GM12878 (cell line): ENCODE measurements at regions not wholly inside any gene's neighbourhood (a gene's known extent, or its start where the extent isn't known, plus 50 kb on each side); places are given as distances from the start of the nearest gene placed in this dataset.

ENCODE experiments used
- ATAC-seq: fragments of 200-7000 bp; cut with Tn5 transposase; 3 replicates; pipeline ENCODE4 v1.9.1; 2020; ENCODE audit warnings: mild to moderate bottlenecking, moderate library complexity
- BruUV-seq: library from RNA; stranded (reverse); fragments of 400-500 nt; replicated peaks from 2 replicates; lab custom pipeline; 2021; lab: Mats Ljungman, UMichigan
- CTCF ChIA-PET: fragments of 300-600 bp; sonication (Branson Sonifier 250); formaldehyde crosslinking; extraction: SDS; loops from one replicate; lab custom pipeline; 2021; ENCODE audit warnings: inconsistent platforms; lab: Yijun Ruan, JAX
- POLR2A ChIA-PET: fragments of 350-600 bp; formaldehyde crosslinking; extraction: SDS; loops from one replicate; lab custom pipeline; 2021; ENCODE audit warnings: inconsistent platforms; lab: Charles Lee
- RAD21 ChIA-PET: fragments of 300-600 bp; sonication (Branson Sonifier 250); formaldehyde crosslinking; loops from one replicate; lab custom pipeline; 2023; ENCODE audit warnings: antibody characterized with exemption; ENCODE audit not compliant: unreplicated experiment; lab: Charles Lee
- SMC1A ChIA-PET: fragments of 300-600 bp; sonication (Branson Sonifier 250); formaldehyde crosslinking; loops from one replicate; lab custom pipeline; 2023; ENCODE audit not compliant: unreplicated experiment, uncharacterized antibody; lab: Charles Lee
- DNase-seq: peaks from one replicate; pipeline ENCODE4 v3.0.0-alpha.2; 2011; ENCODE audit warnings: low read depth, low spot score
- FAIRE-seq: peaks from 3 replicates; lab custom pipeline; 2011; peaks lifted over from hg19 to GRCh38; lab: Jason Lieb, UNC
- H2AFZ ChIP-seq: 2 replicates; pipeline ENCODE4 v1.6.0; 2011; ENCODE audit warnings: low read depth, low read length, control low read depth; ENCODE audit not compliant: control insufficient read depth
- H3K27ac ChIP-seq: 2 replicates; pipeline ENCODE4 v1.5.1; 2011; ENCODE audit warnings: control low read depth; ENCODE audit not compliant: control insufficient read depth, insufficient read depth
- H3K27me3 ChIP-seq, 2 experiments: replicated peaks in 1 of 2; 2 replicates each; pipeline versions ENCODE4 v1.6.0 to v1.6.1; 2011; ENCODE audit warnings: low read length in 1 of 2; ENCODE audit not compliant: control insufficient read depth in 2 of 2, insufficient read depth in 2 of 2
- H3K36me3 ChIP-seq, 2 experiments: 2 replicates each; pipeline ENCODE4 v1.5.1; 2011; ENCODE audit warnings: low read length in 1 of 2; ENCODE audit not compliant: control insufficient read depth in 2 of 2, insufficient read depth in 2 of 2
- H3K4me1 ChIP-seq: 2 replicates; pipeline ENCODE4 v1.6.1; 2011; ENCODE audit warnings: mild to moderate bottlenecking, low read length, moderate library complexity, mixed read lengths; ENCODE audit not compliant: control insufficient read depth, insufficient read depth
- H3K4me2 ChIP-seq: 2 replicates; pipeline ENCODE4 v1.6.0; 2011; ENCODE audit warnings: control low read depth; ENCODE audit not compliant: control insufficient read depth, insufficient read depth
- H3K4me3 ChIP-seq: fragments of 200-600 bp; sonication (generic); 2 replicates; pipeline ENCODE4 v1.5.1; 2016
- H3K79me2 ChIP-seq: 2 replicates; pipeline ENCODE4 v1.6.0; 2011; ENCODE audit warnings: low read length; ENCODE audit not compliant: control insufficient read depth, insufficient read depth
- H3K9ac ChIP-seq: 2 replicates; pipeline ENCODE4 v1.8.0; 2011; ENCODE audit warnings: low read length, control low read depth, mixed read lengths; ENCODE audit not compliant: control insufficient read depth, insufficient read depth
- H3K9me3 ChIP-seq: replicated peaks from 3 replicates; pipeline ENCODE4 v1.5.1; 2011; ENCODE audit warnings: mild to moderate bottlenecking, low read length; ENCODE audit not compliant: control insufficient read depth, insufficient read depth
- H4K20me1 ChIP-seq: 2 replicates; pipeline ENCODE4 v1.6.0; 2011; ENCODE audit not compliant: control insufficient read depth, insufficient read depth
- ATF7 ChIP-seq: fragments of 450-650 bp; IDR thresholded peaks from 2 replicates; pipeline ENCODE4 v1.6.1; 2016; ENCODE audit warnings: low read depth, mild to moderate bottlenecking
- BHLHE40 ChIP-seq, 2 experiments: fragments of 450-650 bp in 1 of 2; IDR thresholded peaks; 2 replicates each; pipeline ENCODE4 v1.6.1; 2011 to 2017; ENCODE audit warnings: low read depth in 2 of 2, borderline replicate concordance in 1 of 2, improper control_type of control experiment in 1 of 2, low read length in 1 of 2, mild to moderate bottlenecking in 1 of 2
- DPF2 ChIP-seq: fragments of 450-650 bp; IDR thresholded peaks from 2 replicates; pipeline ENCODE4 v1.6.1; 2017; ENCODE audit warnings: mild to moderate bottlenecking
- ELK1 ChIP-seq: IDR thresholded peaks from 2 replicates; pipeline ENCODE4 v1.6.1; 2012; ENCODE audit warnings: low read depth, low read length, improper control_type of control experiment
- HSF1 ChIP-seq: fragments of 150-350 bp; IDR thresholded peaks from 2 replicates; pipeline ENCODE4 v1.6.1; 2014; ENCODE audit warnings: mild to moderate bottlenecking, low read depth, low read length
- IKZF2 ChIP-seq, 2 experiments: fragments of 450-650 bp; IDR thresholded peaks; 2 replicates each; pipeline ENCODE4 v1.6.1; 2017; ENCODE audit warnings: mild to moderate bottlenecking in 2 of 2, moderate library complexity in 2 of 2
- IRF3 ChIP-seq: fragments of 450-650 bp; IDR thresholded peaks from 2 replicates; pipeline ENCODE4 v1.6.1; 2014; ENCODE audit warnings: mild to moderate bottlenecking
- KLF5 ChIP-seq: fragments of 450-650 bp; IDR thresholded peaks from 2 replicates; pipeline ENCODE4 v1.6.1; 2014; ENCODE audit warnings: mild to moderate bottlenecking; ENCODE audit not compliant: partially characterized antibody
- NFXL1 ChIP-seq: fragments of 450-650 bp; IDR thresholded peaks from 2 replicates; pipeline ENCODE4 v1.6.1; 2017; ENCODE audit warnings: antibody characterized with exemption, mild to moderate bottlenecking, borderline replicate concordance
- NFYB ChIP-seq: IDR thresholded peaks from 2 replicates; pipeline ENCODE4 v1.6.1; 2011; ENCODE audit warnings: low read depth, mild to moderate bottlenecking, low read length, improper control_type of control experiment, moderate library complexity; ENCODE audit not compliant: insufficient read depth
- RELA ChIP-seq: fragments of 450-650 bp; IDR thresholded peaks from 2 replicates; pipeline ENCODE4 v1.8.0; 2014; ENCODE audit warnings: borderline replicate concordance; ENCODE audit not compliant: partially characterized antibody
- STAT3 ChIP-seq: IDR thresholded peaks from 2 replicates; pipeline ENCODE4 v1.6.1; 2011; ENCODE audit warnings: low read depth, low read length, improper control_type of control experiment
- YY1 ChIP-seq: IDR thresholded peaks from 2 replicates; pipeline ENCODE4 v1.6.1; 2011; ENCODE audit warnings: low read depth, mild to moderate bottlenecking, low read length
- WGBS: methylation state at CpG from one replicate; pipeline ENCODE4 v1.1.6; 2016; ENCODE audit warnings: low lambda C conversion rate; ENCODE audit not compliant: insufficient replicate concordance, insufficient coverage; ENCODE audit errors: missing lambda C conversion rate; 5-methylcytosine and 5-hydroxymethylcytosine counted together
- in situ Hi-C: fragments of 300-500 bp; cut with MboI; formaldehyde crosslinking; loops from 9 replicates; pipeline ENCODE4 v1.14.3; 2018; ENCODE audit warnings: mixed read lengths
- intact Hi-C: fragments of 100-400 bp; cut with micrococcal nuclease; formaldehyde crosslinking; loops from one replicate; pipeline ENCODE4 v1.14.2; 2022; ENCODE audit not compliant: unreplicated experiment

GRCh38 chr5:12647613-12648012 lies 743.4 kb upstream of the CTNND2 start:
- no peak overlapping the region for H2AFZ ChIP-seq
- no peak for FAIRE-seq
- POLR2A ChIA-PET = no interaction called here

More at GRCh38 chr5:12647613-12648012, 743.4 kb upstream of the CTNND2 start:
- no peaks in the 10 kb centered on the region for H3K27me3 ChIP-seq
- in situ Hi-C loops = no loop called here
- H3K27ac ChIP-seq = no peak overlapping the region
- ChIA-PET CTCF (no interaction called here), SMC1A (no interaction called here), RAD21 (no interaction called here)
- H3K4me1 ChIP-seq = no peaks in the 10 kb centered on the region
- DNase-seq = no peak
- BruUV-seq = no TSS peak
- no peak for TF ChIP-seq RELA
- TF ChIP-seq IRF3 = no peak
- no peak for TF ChIP-seq HSF1
- no peak for TF ChIP-seq ELK1
- no peak for TF ChIP-seq NFXL1
- no peak for TF ChIP-seq DPF2
- no peak for TF ChIP-seq KLF5
- TF ChIP-seq NFYB = no peak
- no peak for TF ChIP-seq BHLHE40 (IDR thresholded peaks at IDR 0.05; ENCODE audit: borderline replicate concordance in 1 of 2, low read depth in 2 of 2, low read length in 1 of 2)
- no peak for TF ChIP-seq IKZF2 (IDR thresholded peaks at IDR 0.05)
- TF ChIP-seq YY1 = no peak
- no peak for TF ChIP-seq ATF7
- no peak for TF ChIP-seq STAT3
- H3K4me3 ChIP-seq = no peak overlapping the region
- no peak for ATAC-seq
- 11% methylated on average over 4 of the region's 4 CpGs for WGBS
- no peak overlapping the region for H3K9ac ChIP-seq
- H4K20me1 ChIP-seq = no peaks in the 10 kb centered on the region
- H3K4me2 ChIP-seq = no peak overlapping the region
- no peaks in the 10 kb centered on the region for H3K36me3 ChIP-seq
- no peaks in the 10 kb centered on the region for H3K9me3 ChIP-seq
- intact Hi-C loops = no loop called here
- no peaks in the 10 kb centered on the region for H3K79me2 ChIP-seq
